SK-N-MC (cell line): ENCODE measurements at regions not wholly inside any gene's neighbourhood (a gene's known extent, or its start where the extent isn't known, plus 50 kb on each side); places are given as distances from the start of the nearest gene placed in this dataset.

Experiments used
- EZH2 ChIP-seq: fragments of 200-600 bp; sonication (generic); IDR thresholded peaks from one replicate; pipeline ENCODE4 v1.6.1; 2017; ENCODE audit warnings: antibody characterized with exemption
- POLR2AphosphoS5 ChIP-seq: IDR thresholded peaks from 2 replicates; pipeline ENCODE4 v1.6.1; 2012; ENCODE audit warnings: mild to moderate bottlenecking, low read depth, low read length, borderline replicate concordance

GRCh38 chr6:18684343-18684742, 297.2 kb downstream of the RNF144B start:
- TF ChIP-seq POLR2AphosphoS5: no peak
- TF ChIP-seq EZH2: no peak
